Esophagus muscularis mucosa (tissue), 4 donors: ENCODE measurements at regions not wholly inside any gene's neighbourhood (a gene's known extent, or its start where the extent isn't known, plus 50 kb on each side); places are given as distances from the start of the nearest gene placed in this dataset.

Source experiments
- CTCF ChIP-seq, 3 experiments: fragments of 200-600 bp in 2 of 3; fragments of 450-650 bp in 1 of 3; sonication (generic) in 2 of 3; IDR thresholded peaks; one replicate each; pipeline ENCODE4 v1.5.1; 2017 to 2019; ENCODE audit warnings: antibody characterized with exemption in 3 of 3, mild to moderate bottlenecking in 2 of 3, moderate library complexity in 1 of 3
- EP300 ChIP-seq: sonication (generic); formaldehyde crosslinking; IDR thresholded peaks from one replicate; pipeline ENCODE4 v1.6.1; 2017; ENCODE audit warnings: antibody characterized with exemption
- POLR2A ChIP-seq: fragments of 450-650 bp; IDR thresholded peaks from one replicate; pipeline ENCODE4 v1.6.1; 2017; ENCODE audit warnings: antibody characterized with exemption, moderate library complexity, mild to moderate bottlenecking, low read depth
- POLR2AphosphoS5 ChIP-seq, 2 donors: sonication (generic); formaldehyde crosslinking; IDR thresholded peaks; one replicate each; pipeline ENCODE4 v1.6.1; 2017; ENCODE audit warnings: antibody characterized with exemption in 2 of 2

DNA sequence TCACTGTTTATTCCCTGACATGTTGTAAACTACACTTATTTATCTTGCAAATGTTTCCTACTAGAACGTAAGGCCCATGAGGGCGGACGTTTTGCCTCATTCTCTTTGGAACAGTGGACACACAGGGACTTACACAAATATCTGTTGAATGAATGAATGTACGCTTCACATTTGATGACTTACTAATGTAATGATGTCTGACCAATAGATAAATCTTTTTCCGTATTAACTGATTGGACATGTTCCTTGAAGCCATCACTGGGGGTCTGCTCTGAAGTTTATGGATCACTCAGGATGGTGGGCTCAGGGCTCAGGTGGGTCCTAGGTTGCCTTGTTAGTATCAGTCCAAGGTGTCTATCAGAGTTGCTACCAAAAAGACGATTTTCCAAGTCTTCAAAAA lies 763.2 kb upstream of the TPTE start:
- TF ChIP-seq CTCF (IDR thresholded peaks at IDR 0.05) (no peak), POLR2AphosphoS5 (IDR thresholded peaks at IDR 0.05) (no peak), EP300 (no peak), POLR2A (no peak)
